Fibroblast of lung (primary cell): ENCODE measurements at regions not wholly inside any gene's neighbourhood (a gene's known extent, or its start where the extent isn't known, plus 50 kb on each side); places are given as distances from the start of the nearest gene placed in this dataset.

Experiments
- DNase-seq, 2 donors: peaks; one replicate each; pipeline versions ENCODE4 v3.0.0 to v3.0.0-alpha.2; 2010; ENCODE audit warnings: low read depth in 2 of 2
- H2AFZ ChIP-seq: 2 replicates; pipeline ENCODE4 v1.5.1; 2012; ENCODE audit warnings: low read length, control low read depth, inconsistent platforms
- H3K27ac ChIP-seq: 2 replicates; pipeline ENCODE4 v1.5.1; 2011; ENCODE audit warnings: low read length, control low read depth; ENCODE audit not compliant: insufficient read depth
- H3K27me3 ChIP-seq: 2 replicates; pipeline ENCODE4 v1.5.1; 2011; ENCODE audit warnings: mild to moderate bottlenecking, low read length; ENCODE audit not compliant: control insufficient read depth, insufficient read depth
- H3K36me3 ChIP-seq: 2 replicates; pipeline ENCODE4 v1.5.1; 2011; ENCODE audit warnings: low read length; ENCODE audit not compliant: control insufficient read depth, insufficient read depth
- H3K4me1 ChIP-seq: 2 replicates; pipeline ENCODE4 v1.5.1; 2011; ENCODE audit warnings: low read length; ENCODE audit not compliant: control insufficient read depth, insufficient read depth; ENCODE audit errors: extremely low read depth
- H3K4me2 ChIP-seq: 2 replicates; pipeline ENCODE4 v1.5.1; 2011; ENCODE audit warnings: low read length, control low read depth; ENCODE audit not compliant: insufficient read depth; ENCODE audit errors: extremely low read depth
- H3K4me3 ChIP-seq, 4 experiments: fragments of 200-600 bp in 1 of 4; sonication (generic) in 1 of 4; replicated peaks in 1 of 4; 2 replicates each; pipeline ENCODE4 v1.5.1; 2011 to 2016; ENCODE audit warnings: low read length in 4 of 4, low read depth in 3 of 4, mild to moderate bottlenecking in 3 of 4, control low read depth in 2 of 4, inconsistent platforms in 1 of 4, mixed read lengths in 1 of 4; ENCODE audit not compliant: insufficient read depth in 1 of 4; ENCODE audit errors: control extremely low read depth in 1 of 4
- H3K79me2 ChIP-seq: 2 replicates; pipeline ENCODE4 v1.5.1; 2012; ENCODE audit warnings: mild to moderate bottlenecking, low read length, inconsistent platforms; ENCODE audit not compliant: control insufficient read depth, insufficient read depth
- H3K9ac ChIP-seq: 2 replicates; pipeline ENCODE4 v1.5.1; 2011; ENCODE audit warnings: mild to moderate bottlenecking, low read length, control low read depth; ENCODE audit not compliant: insufficient read depth
- H3K9me3 ChIP-seq: 2 replicates; pipeline ENCODE4 v1.5.1; 2012; ENCODE audit warnings: low read depth, low read length; ENCODE audit not compliant: control insufficient read depth, insufficient read depth
- H4K20me1 ChIP-seq: 2 replicates; pipeline ENCODE4 v1.5.1; 2011; ENCODE audit warnings: low read length; ENCODE audit not compliant: control insufficient read depth, insufficient read depth; ENCODE audit errors: extremely low read depth
- CTCF ChIP-seq, 2 donors: IDR thresholded peaks in 1 of 2; conservative IDR thresholded peaks in 1 of 2; 1 replicate in 1 of 2; 2 replicates in 1 of 2; pipeline ENCODE4 v1.5.1; 2011 to 2012; ENCODE audit warnings: low read length in 2 of 2, control low read depth in 1 of 2, inconsistent platforms in 1 of 2, low read depth in 1 of 2, mild to moderate bottlenecking in 1 of 2
- EZH2 ChIP-seq: IDR thresholded peaks from 2 replicates; pipeline ENCODE4 v1.5.1; 2012; ENCODE audit warnings: low read length, control low read depth, mild to moderate bottlenecking; ENCODE audit errors: missing control alignments

- Histone ChIP-seq H3K4me1 (peaks cover 2% of the 10 kb centered on the region), H3K4me3 (no peak overlapping the region), H3K27me3 (no peaks in the 10 kb centered on the region), H3K36me3 (no peaks in the 10 kb centered on the region), H3K9ac (no peak overlapping the region), H3K4me2 (no peak overlapping the region), H3K79me2 (no peaks in the 10 kb centered on the region), H3K27ac (no peak overlapping the region), H3K9me3 (no peaks in the 10 kb centered on the region), H2AFZ (peak overlapping the region; percentile 59), H4K20me1 (no peaks in the 10 kb centered on the region)
- peak in 1 of 2 donors; percentile 22 for DNase-seq
- TF ChIP-seq CTCF (conservative IDR thresholded peaks at IDR 0.05 in 1 of 2, IDR thresholded peaks at IDR 0.05 in 1 of 2; ENCODE audit: low read depth in 1 of 2, low read length in 2 of 2) (no peak), EZH2 (no peak)
Observed at GRCh38 chr4:108483079-108483478, 137.3 kb upstream of the RPL34 start.

GRCh38 chr4:108480881-108481280 is 139.5 kb upstream of the RPL34 start:
- no peaks in the 10 kb centered on the region for H3K36me3 ChIP-seq
- no peak overlapping the region for H3K9ac ChIP-seq
- H3K4me1 ChIP-seq = peaks cover 2% of the 10 kb centered on the region
- no peaks in the 10 kb centered on the region for H3K27me3 ChIP-seq
- DNase-seq = no peak
- TF ChIP-seq CTCF (conservative IDR thresholded peaks at IDR 0.05 in 1 of 2, IDR thresholded peaks at IDR 0.05 in 1 of 2; ENCODE audit: low read depth in 1 of 2, low read length in 2 of 2) (no peak), EZH2 (no peak)
- H3K27ac ChIP-seq = no peak overlapping the region
- H3K9me3 ChIP-seq = no peaks in the 10 kb centered on the region
- H2AFZ ChIP-seq = no peak overlapping the region
- H3K4me3 ChIP-seq = no peak overlapping the region
- no peak overlapping the region for H3K4me2 ChIP-seq
- no peaks in the 10 kb centered on the region for H3K79me2 ChIP-seq
- no peaks in the 10 kb centered on the region for H4K20me1 ChIP-seq

DNA sequence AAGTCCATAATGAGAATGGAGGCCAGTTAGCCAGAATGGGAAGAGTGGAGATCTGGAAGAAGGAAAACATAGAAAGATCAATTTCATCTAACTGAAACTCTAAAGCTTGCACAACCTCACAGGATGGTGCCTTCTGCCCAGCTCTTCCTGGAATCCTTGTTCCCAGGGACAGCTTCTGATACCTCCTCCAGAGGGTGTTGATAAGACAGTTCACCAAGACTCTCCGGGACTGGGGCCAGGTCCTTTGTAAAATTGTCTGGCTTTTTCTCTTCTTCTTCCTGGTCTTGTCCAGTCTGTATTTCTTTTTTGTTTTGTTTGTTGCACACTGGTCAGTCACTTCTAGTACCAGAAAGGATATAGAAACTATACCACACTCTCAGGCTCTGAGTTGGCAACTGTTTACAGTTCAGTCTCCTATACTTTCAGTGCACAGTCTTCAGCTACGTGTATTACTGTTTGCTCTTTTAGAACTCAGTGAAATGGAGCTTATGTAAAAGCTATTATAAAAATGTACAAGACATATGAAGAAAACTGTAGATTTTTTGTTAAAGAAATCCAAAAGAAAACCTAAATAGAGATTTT is 142.8 kb upstream of the RPL34 start:
- no peaks in the 10 kb centered on the region for H3K79me2 ChIP-seq
- no peaks in the 10 kb centered on the region for H3K9me3 ChIP-seq
- H3K4me1 ChIP-seq = no peaks in the 10 kb centered on the region
- no peaks in the 10 kb centered on the region for H4K20me1 ChIP-seq
- no peak overlapping the region for H2AFZ ChIP-seq
- TF ChIP-seq EZH2 (no peak), CTCF (conservative IDR thresholded peaks at IDR 0.05 in 1 of 2, IDR thresholded peaks at IDR 0.05 in 1 of 2; ENCODE audit: low read depth in 1 of 2, low read length in 2 of 2) (no peak)
- no peak overlapping the region for H3K9ac ChIP-seq
- H3K4me3 ChIP-seq = no peak overlapping the region
- H3K4me2 ChIP-seq = no peak overlapping the region
- no peaks in the 10 kb centered on the region for H3K36me3 ChIP-seq
- DNase-seq = no peak
- no peaks in the 10 kb centered on the region for H3K27me3 ChIP-seq
- H3K27ac ChIP-seq = no peak overlapping the region
